Bronchial epithelial cell (primary cell): ENCODE measurements at regions not wholly inside any gene's neighbourhood (a gene's known extent, or its start where the extent isn't known, plus 50 kb on each side); places are given as distances from the start of the nearest gene placed in this dataset.

Source experiments
- DNase-seq: peaks from one replicate; pipeline ENCODE4 v3.0.0-alpha.2; 2010; ENCODE audit warnings: low read depth
- FAIRE-seq: peaks from 2 replicates; lab custom pipeline; 2011; peaks lifted over from hg19 to GRCh38; lab: Jason Lieb, UNC
- H3K27me3 ChIP-seq: 2 replicates; pipeline ENCODE4 v1.5.1; 2011; ENCODE audit warnings: low read length; ENCODE audit not compliant: control insufficient read depth, insufficient read depth
- H3K36me3 ChIP-seq: 2 replicates; pipeline ENCODE4 v1.5.1; 2011; ENCODE audit warnings: low read length; ENCODE audit not compliant: control insufficient read depth, insufficient read depth
- H3K4me3 ChIP-seq: 2 replicates; pipeline ENCODE4 v1.5.1; 2011; ENCODE audit warnings: mild to moderate bottlenecking, low read depth, low read length, control low read depth
- TF ChIP-seq, protein P1 (sequence below): IDR thresholded peaks from 2 replicates; pipeline ENCODE4 v1.5.1; 2011; ENCODE audit warnings: mild to moderate bottlenecking, moderate library complexity, low read length, control low read depth, inconsistent platforms; ENCODE audit not compliant: insufficient read depth, severe bottlenecking

DNA sequence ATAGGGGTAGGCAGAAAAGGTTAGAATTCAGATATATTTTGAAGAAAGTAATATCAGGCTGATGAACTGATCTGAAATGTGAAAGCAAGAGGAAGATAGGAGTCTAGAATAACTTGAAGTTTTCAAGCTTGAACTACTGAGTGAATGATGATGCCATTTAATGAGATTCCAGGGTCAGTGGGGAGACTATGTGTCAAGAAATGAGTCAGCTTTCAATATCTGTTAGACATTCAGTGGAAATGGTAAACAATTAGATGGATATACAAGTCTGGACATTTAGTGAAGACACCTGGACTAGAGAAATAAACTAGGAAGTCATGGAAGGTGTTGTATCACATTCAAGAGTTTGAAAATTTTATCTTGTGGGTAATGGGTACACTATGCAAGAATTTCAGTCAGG is 326.9 kb downstream of the FSIP2 start:
- Histone ChIP-seq H3K27me3 (no peaks in the 10 kb centered on the region), H3K36me3 (no peaks in the 10 kb centered on the region), H3K4me3 (no peak overlapping the region)
- TF ChIP-seq, protein P1, sequence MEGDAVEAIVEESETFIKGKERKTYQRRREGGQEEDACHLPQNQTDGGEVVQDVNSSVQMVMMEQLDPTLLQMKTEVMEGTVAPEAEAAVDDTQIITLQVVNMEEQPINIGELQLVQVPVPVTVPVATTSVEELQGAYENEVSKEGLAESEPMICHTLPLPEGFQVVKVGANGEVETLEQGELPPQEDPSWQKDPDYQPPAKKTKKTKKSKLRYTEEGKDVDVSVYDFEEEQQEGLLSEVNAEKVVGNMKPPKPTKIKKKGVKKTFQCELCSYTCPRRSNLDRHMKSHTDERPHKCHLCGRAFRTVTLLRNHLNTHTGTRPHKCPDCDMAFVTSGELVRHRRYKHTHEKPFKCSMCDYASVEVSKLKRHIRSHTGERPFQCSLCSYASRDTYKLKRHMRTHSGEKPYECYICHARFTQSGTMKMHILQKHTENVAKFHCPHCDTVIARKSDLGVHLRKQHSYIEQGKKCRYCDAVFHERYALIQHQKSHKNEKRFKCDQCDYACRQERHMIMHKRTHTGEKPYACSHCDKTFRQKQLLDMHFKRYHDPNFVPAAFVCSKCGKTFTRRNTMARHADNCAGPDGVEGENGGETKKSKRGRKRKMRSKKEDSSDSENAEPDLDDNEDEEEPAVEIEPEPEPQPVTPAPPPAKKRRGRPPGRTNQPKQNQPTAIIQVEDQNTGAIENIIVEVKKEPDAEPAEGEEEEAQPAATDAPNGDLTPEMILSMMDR: no peak
- FAIRE-seq: no peak
- DNase-seq: peak; percentile 68

DNA sequence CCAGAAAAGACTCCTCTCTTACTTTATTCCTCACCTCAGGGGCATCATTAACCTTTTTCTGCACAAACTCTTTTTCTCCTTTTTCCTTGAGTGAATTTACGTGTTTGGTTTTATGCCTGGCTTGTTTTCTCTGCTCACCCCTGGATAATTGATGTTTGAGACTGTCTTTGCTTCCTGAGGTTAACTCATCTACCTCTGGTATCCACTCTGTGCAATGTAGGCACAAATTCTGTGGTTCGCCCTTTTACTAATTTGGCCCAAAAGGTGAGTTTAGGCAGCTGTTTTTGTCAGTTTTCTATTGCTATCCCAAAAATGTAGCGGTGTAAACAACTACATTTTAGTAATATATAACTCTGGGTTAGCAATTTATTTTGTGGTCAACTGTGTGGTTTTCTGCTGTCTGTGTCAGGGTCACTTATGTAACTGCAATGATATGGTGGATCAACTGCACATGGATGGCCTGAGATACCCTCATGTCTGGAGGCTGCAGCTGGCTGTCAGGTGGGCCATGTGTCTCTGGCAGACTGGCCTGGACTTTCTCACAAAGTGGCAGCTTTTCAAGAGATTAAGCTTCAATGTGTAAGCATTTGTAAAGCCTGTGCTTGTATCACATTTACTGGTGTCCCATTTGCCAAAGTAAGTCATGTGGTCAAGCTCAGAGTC is 329.7 kb downstream of the FSIP2 start:
- Histone ChIP-seq H3K4me3 (no peak overlapping the region), H3K27me3 (no peaks in the 10 kb centered on the region), H3K36me3 (no peaks in the 10 kb centered on the region)
- no peak for FAIRE-seq
- TF ChIP-seq, protein P1: no peak
- DNase-seq: no peak

DNA sequence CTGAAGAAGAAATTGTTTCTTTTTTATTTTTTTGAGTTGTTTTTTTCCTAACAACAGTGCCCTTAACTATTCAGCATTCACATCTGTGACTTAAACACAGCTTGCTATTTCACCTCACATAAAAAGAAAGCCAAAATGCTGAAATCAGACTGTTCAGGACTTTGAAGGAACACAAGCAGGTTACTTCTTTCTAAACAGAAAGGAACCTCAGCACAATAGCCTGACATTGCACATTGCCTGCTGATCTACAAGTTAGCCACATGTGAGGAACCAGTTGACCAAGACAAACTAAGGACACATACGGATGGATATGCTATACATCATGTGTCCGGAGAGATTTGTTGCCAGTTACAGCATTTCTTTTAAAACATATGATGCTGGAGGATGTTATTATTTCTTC is 331.1 kb downstream of the FSIP2 start:
- Histone ChIP-seq H3K4me3 (no peak overlapping the region), H3K36me3 (no peaks in the 10 kb centered on the region), H3K27me3 (no peaks in the 10 kb centered on the region)
- DNase-seq (no peak), FAIRE-seq (no peak)
- TF ChIP-seq, protein P1: no peak

DNA sequence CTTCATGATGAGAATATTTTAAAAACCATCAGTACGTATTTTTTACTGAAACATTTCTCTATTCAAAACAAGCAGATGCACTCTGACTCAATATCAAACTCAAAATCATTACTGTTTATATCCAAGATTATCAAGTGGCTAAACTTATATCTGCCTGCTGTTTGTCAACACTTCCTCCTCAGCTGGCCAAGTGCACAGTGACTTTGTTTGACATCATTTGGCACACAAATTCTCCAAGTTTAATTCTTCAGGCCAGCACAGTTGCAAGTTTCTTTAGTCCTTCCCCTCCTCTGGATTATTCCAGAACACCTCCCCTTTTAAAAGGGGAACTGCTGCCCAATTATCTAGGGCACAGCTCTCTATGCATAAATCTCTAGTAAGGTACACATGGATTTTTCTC is 346.6 kb downstream of the FSIP2 start:
- TF ChIP-seq, protein P1: no peak
- H3K36me3 ChIP-seq: no peaks in the 10 kb centered on the region
- no peaks in the 10 kb centered on the region for H3K27me3 ChIP-seq
- FAIRE-seq: no peak
- no peak overlapping the region for H3K4me3 ChIP-seq
- no peak for DNase-seq

DNA sequence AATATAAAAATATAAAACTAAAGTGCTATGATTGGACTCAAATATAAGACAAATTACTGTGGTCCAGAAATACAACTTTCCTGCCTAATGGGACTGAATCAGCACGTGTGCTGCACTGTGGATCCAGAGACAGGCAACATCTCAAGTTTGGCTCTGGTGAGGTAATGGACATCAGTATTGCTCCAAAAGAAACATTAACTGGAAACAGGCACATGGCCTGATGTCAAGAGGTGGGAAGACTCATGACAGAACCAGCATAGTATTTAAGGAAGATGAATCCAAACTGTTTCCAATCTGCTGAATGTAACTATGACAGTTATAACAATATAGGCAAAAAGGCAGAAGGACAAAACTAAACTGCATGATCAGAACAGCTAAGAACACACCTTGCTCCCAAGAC is 354.6 kb downstream of the FSIP2 start:
- no peak for DNase-seq
- FAIRE-seq: no peak
- Histone ChIP-seq H3K36me3 (no peaks in the 10 kb centered on the region), H3K27me3 (no peaks in the 10 kb centered on the region), H3K4me3 (no peak overlapping the region)
- TF ChIP-seq, protein P1: no peak

DNA sequence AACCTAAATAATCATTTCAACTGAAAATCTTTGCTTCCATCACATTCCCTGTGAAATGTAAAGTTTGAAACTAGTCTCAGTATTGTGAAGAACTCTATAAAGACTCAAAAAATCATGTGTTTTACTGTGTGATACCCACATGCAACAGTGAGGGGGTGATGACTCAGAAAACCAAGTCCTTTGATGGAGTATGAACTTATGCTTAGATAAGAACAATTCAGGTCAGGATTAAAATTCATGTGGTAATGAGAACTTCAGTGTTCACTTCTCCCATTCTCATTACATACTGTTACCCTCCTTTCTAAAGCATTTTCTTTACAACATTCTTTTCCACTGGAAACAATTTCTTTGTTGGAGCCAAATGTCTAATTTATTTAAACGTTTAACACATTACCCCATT is 360.2 kb downstream of the FSIP2 start:
- TF ChIP-seq, protein P1: no peak
- no peak for FAIRE-seq
- Histone ChIP-seq H3K4me3 (no peak overlapping the region), H3K27me3 (no peaks in the 10 kb centered on the region), H3K36me3 (no peaks in the 10 kb centered on the region)
- no peak for DNase-seq
